CD8-positive, alpha-beta memory T cell (primary cell): ENCODE measurements at regions not wholly inside any gene's neighbourhood (a gene's known extent, or its start where the extent isn't known, plus 50 kb on each side); places are given as distances from the start of the nearest gene placed in this dataset.

Experiments
- CTCF ChIA-PET: fragments of 350-600 bp; sonication (Branson Sonifier 250); formaldehyde crosslinking; loops from one replicate; lab custom pipeline; 2021; ENCODE audit warnings: antibody characterized with exemption; lab: Charles Lee
- POLR2A ChIA-PET: fragments of 350-600 bp; sonication (Branson Sonifier 250); formaldehyde crosslinking; loops from one replicate; lab custom pipeline; 2021; ENCODE audit warnings: antibody characterized with exemption; lab: Charles Lee
- DNase-seq, 5 donors: peaks; one replicate each; pipeline versions ENCODE4 v3.0.0 to v3.0.0-alpha.2; 2020 to 2022; ENCODE audit warnings: mixed read lengths in 1 of 5
- H3K27ac ChIP-seq: one replicate; pipeline ENCODE4 v1.7.0; 2013; ENCODE audit warnings: low read depth, mild to moderate bottlenecking, low read length, moderate library complexity
- H3K27me3 ChIP-seq: 2 replicates; pipeline ENCODE4 v1.7.0; 2013; ENCODE audit warnings: low read length, mild to moderate bottlenecking; ENCODE audit not compliant: insufficient read depth, poor library complexity, severe bottlenecking
- H3K36me3 ChIP-seq: 2 replicates; pipeline ENCODE4 v1.7.0; 2013; ENCODE audit warnings: mild to moderate bottlenecking, low read length, moderate library complexity; ENCODE audit not compliant: insufficient read depth
- H3K4me1 ChIP-seq: 2 replicates; pipeline ENCODE4 v1.7.0; 2013; ENCODE audit warnings: mild to moderate bottlenecking, low read length, moderate library complexity; ENCODE audit not compliant: insufficient read depth
- H3K4me3 ChIP-seq: 2 replicates; pipeline ENCODE4 v1.7.0; 2013; ENCODE audit warnings: mild to moderate bottlenecking, low read length
- H3K9me3 ChIP-seq: 2 replicates; pipeline ENCODE4 v1.7.0; 2013; ENCODE audit warnings: mild to moderate bottlenecking, low read length
- H3K27ac Mint-ChIP-seq, 8 donors: one replicate each; pipeline ENCODE4 v1.8.0; 2020 to 2021; ENCODE audit warnings: mixed read lengths in 8 of 8, mild to moderate bottlenecking in 6 of 8, inconsistent platforms in 3 of 8, moderate library complexity in 3 of 8
- H3K27me3 Mint-ChIP-seq, 2 donors: one replicate each; pipeline ENCODE4 v1.8.0; 2020 to 2021; ENCODE audit warnings: mixed read lengths in 2 of 2, mild to moderate bottlenecking in 1 of 2, moderate library complexity in 1 of 2
- H3K36me3 Mint-ChIP-seq, 3 donors: one replicate each; pipeline ENCODE4 v1.8.0; 2020 to 2021; ENCODE audit warnings: mixed read lengths in 3 of 3, inconsistent platforms in 1 of 3, mild to moderate bottlenecking in 1 of 3
- H3K4me1 Mint-ChIP-seq, 3 donors: one replicate each; pipeline ENCODE4 v1.8.0; 2020 to 2021; ENCODE audit warnings: mixed read lengths in 3 of 3, inconsistent platforms in 1 of 3, mild to moderate bottlenecking in 1 of 3
- H3K4me3 Mint-ChIP-seq, 7 donors: one replicate each; pipeline ENCODE4 v1.8.0; 2020 to 2021; ENCODE audit warnings: mixed read lengths in 7 of 7, mild to moderate bottlenecking in 6 of 7, moderate library complexity in 4 of 7, inconsistent platforms in 2 of 7
- H3K9me3 Mint-ChIP-seq, 5 donors: one replicate each; pipeline ENCODE4 v1.8.0; 2020 to 2022; ENCODE audit warnings: mixed read lengths in 5 of 5, mild to moderate bottlenecking in 3 of 5, moderate library complexity in 2 of 5, inconsistent platforms in 1 of 5

DNA sequence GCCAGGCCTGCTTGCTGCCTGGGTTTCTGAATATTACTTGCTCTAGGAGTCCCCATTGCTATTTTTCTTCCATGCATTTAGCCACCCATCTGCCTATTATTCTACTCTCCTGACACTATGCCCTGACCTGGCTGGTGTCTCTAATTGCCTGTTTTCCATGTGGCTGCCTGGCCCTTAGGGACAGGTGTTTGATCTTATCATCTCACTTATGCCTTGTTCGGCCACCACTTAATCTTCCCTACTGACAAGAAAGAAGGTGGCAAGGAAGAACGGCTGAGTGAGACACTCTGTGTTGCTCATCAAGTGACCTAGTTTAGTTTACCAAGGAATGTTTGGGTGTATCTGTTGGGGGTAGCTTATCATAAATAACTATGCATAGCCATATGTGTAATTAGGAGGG, 50.4 kb upstream of the RAPH1 start:
- no peaks in the 10 kb centered on the region for H3K4me1 ChIP-seq
- Mint-ChIP-seq H3K27me3 (no peaks in the 10 kb centered on the region), H3K4me3 (no peak overlapping the region), H3K36me3 (no peaks in the 10 kb centered on the region), H3K9me3 (no peaks in the 10 kb centered on the region), H3K4me1 (peaks cover 5 to 8% (median 7%) of the 10 kb centered on the region in 3 donors), H3K27ac (no peak overlapping the region)
- no peaks in the 10 kb centered on the region for H3K36me3 ChIP-seq
- no peaks in the 10 kb centered on the region for H3K27me3 ChIP-seq
- ChIA-PET CTCF (no interaction called here), POLR2A (interaction anchor here (0.7 kb wide), 1 partner anchor 469 kb away, joined by 8 read pairs; no protein-coding TSS in a partner anchor)
- H3K4me3 ChIP-seq, result no peak overlapping the region
- no peaks in the 10 kb centered on the region for H3K9me3 ChIP-seq
- H3K27ac ChIP-seq, result no peak overlapping the region
- no peak for DNase-seq

DNA sequence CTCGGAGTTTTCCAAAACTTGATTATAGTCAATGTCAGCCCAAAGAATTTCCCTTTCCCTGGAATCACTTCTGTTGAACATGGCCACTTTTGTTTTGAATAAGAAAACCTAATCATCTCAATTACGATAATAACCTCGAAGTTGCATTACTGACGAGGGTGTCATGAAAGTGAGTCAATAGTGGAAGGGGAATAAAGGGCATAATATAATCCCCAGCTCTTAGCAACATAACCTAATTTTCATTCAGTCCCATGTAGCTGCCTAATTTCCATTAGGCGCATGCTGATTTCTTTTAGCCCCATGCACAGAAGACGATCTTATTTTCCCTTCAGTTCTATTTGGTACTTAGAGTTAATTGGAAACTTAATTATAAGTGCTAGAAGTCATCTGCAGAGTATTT, 51.1 kb upstream of the RAPH1 start:
- Mint-ChIP-seq H3K27ac (no peak overlapping the region), H3K4me3 (no peak overlapping the region), H3K36me3 (no peaks in the 10 kb centered on the region), H3K4me1 (peaks cover 5 to 8% (median 7%) of the 10 kb centered on the region in 3 donors), H3K9me3 (no peaks in the 10 kb centered on the region), H3K27me3 (no peaks in the 10 kb centered on the region)
- Histone ChIP-seq H3K4me1 (no peaks in the 10 kb centered on the region), H3K27ac (no peak overlapping the region), H3K4me3 (no peak overlapping the region), H3K9me3 (no peaks in the 10 kb centered on the region), H3K36me3 (no peaks in the 10 kb centered on the region), H3K27me3 (no peaks in the 10 kb centered on the region)
- CTCF ChIA-PET, result no interaction called here
- no peak for DNase-seq
- POLR2A ChIA-PET, result no interaction called here

DNA sequence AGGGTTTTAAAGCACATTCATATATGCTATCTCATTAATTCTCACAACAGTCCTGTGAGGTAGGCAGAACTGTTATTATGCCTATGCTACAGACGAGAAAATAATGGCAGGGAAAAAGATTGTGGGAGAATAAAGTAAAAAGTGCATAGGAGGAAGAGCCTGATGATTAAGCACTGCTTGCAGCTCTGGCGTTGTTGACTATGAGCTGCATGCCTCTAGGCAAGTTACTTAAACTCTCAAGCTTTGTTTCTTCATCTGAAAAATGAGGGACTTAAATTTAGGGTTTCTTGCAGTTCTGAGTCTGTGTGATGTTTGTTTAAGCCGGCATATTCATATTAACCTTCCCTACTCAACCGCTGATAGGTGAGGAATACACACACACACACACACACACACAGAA, 51.6 kb upstream of the RAPH1 start:
- peaks cover 5 to 8% (median 7%) of the 10 kb centered on the region in 3 donors for H3K4me1 Mint-ChIP-seq
- H3K27me3 Mint-ChIP-seq, result no peaks in the 10 kb centered on the region
- ChIA-PET CTCF (no interaction called here), POLR2A (no interaction called here)
- H3K4me3 Mint-ChIP-seq, result no peak overlapping the region
- H3K9me3 Mint-ChIP-seq, result no peaks in the 10 kb centered on the region
- DNase-seq, result no peak
- Histone ChIP-seq H3K36me3 (no peaks in the 10 kb centered on the region), H3K27ac (no peak overlapping the region), H3K9me3 (no peaks in the 10 kb centered on the region), H3K4me3 (no peak overlapping the region), H3K27me3 (no peaks in the 10 kb centered on the region), H3K4me1 (no peaks in the 10 kb centered on the region)
- H3K27ac Mint-ChIP-seq, result peak overlapping the region in 1 of 8 donors; percentile 42
- no peaks in the 10 kb centered on the region for H3K36me3 Mint-ChIP-seq

DNA sequence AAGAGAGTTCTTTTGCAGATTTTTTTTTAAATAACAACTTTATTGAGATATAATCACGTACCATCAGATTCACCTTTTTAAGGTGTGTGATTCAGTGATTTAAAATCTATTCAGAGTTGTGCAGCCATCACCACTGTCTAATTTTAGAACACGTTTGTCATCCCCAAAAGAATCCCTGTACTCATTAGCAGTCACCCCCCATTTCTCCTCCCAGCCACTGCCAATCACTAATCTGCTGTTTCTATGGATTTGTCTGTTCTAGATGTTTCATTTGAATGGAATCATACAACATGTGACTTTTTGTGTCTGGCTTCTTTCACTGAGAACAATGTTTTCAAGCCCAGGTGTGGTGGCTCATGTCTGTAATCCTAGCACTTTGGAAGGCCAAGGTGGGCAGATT, 55.4 kb upstream of the RAPH1 start:
- peaks cover 0 to 5% (median 0%) of the 10 kb centered on the region in 3 donors for H3K4me1 Mint-ChIP-seq

DNA sequence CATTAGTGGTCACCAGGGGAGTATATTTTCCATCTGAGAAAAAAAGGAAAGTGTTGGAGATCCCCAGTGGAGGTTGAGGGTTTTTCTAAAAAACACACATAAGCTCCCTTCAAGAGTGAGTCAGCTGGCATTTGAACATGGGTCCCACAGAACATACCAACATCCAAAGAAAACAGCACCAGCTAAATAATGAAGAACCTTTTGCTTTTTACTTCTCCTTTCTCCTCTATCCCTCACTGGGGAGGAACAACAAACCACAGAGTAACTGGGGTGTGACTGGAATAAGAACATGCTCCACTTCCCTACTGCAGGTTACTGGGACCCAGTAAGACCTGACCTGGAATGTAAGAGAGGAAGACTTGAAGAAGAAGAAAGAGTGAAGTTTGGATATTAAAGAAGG, 56.5 kb upstream of the RAPH1 start:
- H3K27me3 ChIP-seq, result no peaks in the 10 kb centered on the region
- H3K9me3 Mint-ChIP-seq, result no peaks in the 10 kb centered on the region
- no peaks in the 10 kb centered on the region for H3K4me1 ChIP-seq
- H3K27ac ChIP-seq, result no peak overlapping the region
- H3K4me3 ChIP-seq, result no peak overlapping the region
- H3K27ac Mint-ChIP-seq, result no peak overlapping the region
- DNase-seq, result no peak
- H3K4me1 Mint-ChIP-seq, result no peaks in the 10 kb centered on the region
- ChIA-PET CTCF (no interaction called here), POLR2A (no interaction called here)
- no peaks in the 10 kb centered on the region for H3K36me3 ChIP-seq
- peaks cover 0 to under 1% of the 10 kb centered on the region in 2 donors for H3K27me3 Mint-ChIP-seq
- H3K4me3 Mint-ChIP-seq, result no peak overlapping the region
- H3K36me3 Mint-ChIP-seq, result peaks cover 0 to 2% (median 0%) of the 10 kb centered on the region in 3 donors
- H3K9me3 ChIP-seq, result no peaks in the 10 kb centered on the region

More for the DNA sequence above, 55.4 kb upstream of the RAPH1 start:
- H3K4me3 ChIP-seq, result no peak overlapping the region
- no peaks in the 10 kb centered on the region for H3K27me3 Mint-ChIP-seq
- no peaks in the 10 kb centered on the region for H3K27me3 ChIP-seq
- no peak for DNase-seq
- H3K4me1 ChIP-seq, result no peaks in the 10 kb centered on the region
- H3K9me3 ChIP-seq, result no peaks in the 10 kb centered on the region
- H3K4me3 Mint-ChIP-seq, result no peak overlapping the region
- H3K36me3 Mint-ChIP-seq, result peaks cover 0 to 2% (median 0%) of the 10 kb centered on the region in 3 donors
- no peaks in the 10 kb centered on the region for H3K9me3 Mint-ChIP-seq
- ChIA-PET POLR2A (no interaction called here), CTCF (no interaction called here)
- no peak overlapping the region for H3K27ac ChIP-seq
- H3K27ac Mint-ChIP-seq, result no peak overlapping the region
- H3K36me3 ChIP-seq, result no peaks in the 10 kb centered on the region

DNA sequence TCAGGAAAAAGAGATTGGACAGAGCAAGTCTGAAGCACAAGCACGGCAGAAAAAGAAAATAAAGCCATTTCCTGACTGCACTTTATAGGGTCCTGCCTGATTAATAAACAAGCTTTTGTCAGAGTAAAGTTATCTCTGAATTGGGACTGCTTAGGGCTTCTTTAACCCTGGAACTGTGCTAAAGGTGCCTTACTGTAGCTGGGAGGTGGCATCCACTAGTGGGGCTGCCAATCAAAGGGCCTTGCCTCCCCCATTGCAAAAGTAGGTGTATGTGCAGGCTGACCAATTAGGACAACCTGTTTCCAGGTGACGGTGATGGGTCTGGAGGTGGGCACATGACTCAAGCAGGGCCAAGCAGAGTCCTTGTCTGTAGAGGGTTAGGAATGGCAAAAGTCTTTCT, 57.4 kb upstream of the RAPH1 start:
- Histone ChIP-seq H3K4me1 (no peaks in the 10 kb centered on the region), H3K27me3 (no peaks in the 10 kb centered on the region), H3K36me3 (no peaks in the 10 kb centered on the region), H3K4me3 (no peak overlapping the region), H3K27ac (no peak overlapping the region), H3K9me3 (no peaks in the 10 kb centered on the region)
- ChIA-PET CTCF (no interaction called here), POLR2A (no interaction called here)
- Mint-ChIP-seq H3K27me3 (peaks cover 0 to 1% of the 10 kb centered on the region in 2 donors), H3K36me3 (peaks cover 0 to 2% (median 0%) of the 10 kb centered on the region in 3 donors), H3K4me1 (no peaks in the 10 kb centered on the region), H3K4me3 (no peak overlapping the region), H3K27ac (peak overlapping the region in 1 of 8 donors; percentile 9), H3K9me3 (no peaks in the 10 kb centered on the region)
- no peak for DNase-seq

DNA sequence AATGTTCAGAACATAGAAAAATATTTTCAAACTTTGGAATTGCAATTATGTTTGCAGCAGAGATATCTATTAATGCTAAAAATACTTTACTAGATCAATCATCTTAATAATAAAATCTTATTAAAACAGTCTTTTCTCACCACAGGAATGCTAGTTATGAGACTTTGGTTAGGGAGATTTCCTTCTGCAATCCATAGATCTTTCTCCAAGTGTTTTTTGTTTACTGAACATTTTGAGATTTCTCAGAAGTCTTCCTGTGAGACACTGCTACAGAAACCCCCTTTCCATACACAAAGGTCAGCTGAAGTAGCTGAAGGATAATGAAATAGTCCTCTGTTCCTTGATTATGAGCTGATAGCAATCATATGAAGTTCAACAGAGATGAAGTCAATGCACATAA, 59.4 kb upstream of the RAPH1 start:
- Mint-ChIP-seq H3K4me3 (no peak overlapping the region), H3K27me3 (peaks cover 0 to 1% of the 10 kb centered on the region in 2 donors), H3K9me3 (no peaks in the 10 kb centered on the region), H3K27ac (no peak overlapping the region), H3K36me3 (peaks cover 0 to 6% (median 2%) of the 10 kb centered on the region in 3 donors), H3K4me1 (peaks cover 3 to 8% (median 8%) of the 10 kb centered on the region in 3 donors)
- Histone ChIP-seq H3K9me3 (no peaks in the 10 kb centered on the region), H3K4me3 (no peak overlapping the region), H3K36me3 (no peaks in the 10 kb centered on the region), H3K27ac (no peak overlapping the region), H3K4me1 (no peaks in the 10 kb centered on the region), H3K27me3 (no peaks in the 10 kb centered on the region)
- ChIA-PET POLR2A (no interaction called here), CTCF (no interaction called here)
- DNase-seq, result no peak

DNA sequence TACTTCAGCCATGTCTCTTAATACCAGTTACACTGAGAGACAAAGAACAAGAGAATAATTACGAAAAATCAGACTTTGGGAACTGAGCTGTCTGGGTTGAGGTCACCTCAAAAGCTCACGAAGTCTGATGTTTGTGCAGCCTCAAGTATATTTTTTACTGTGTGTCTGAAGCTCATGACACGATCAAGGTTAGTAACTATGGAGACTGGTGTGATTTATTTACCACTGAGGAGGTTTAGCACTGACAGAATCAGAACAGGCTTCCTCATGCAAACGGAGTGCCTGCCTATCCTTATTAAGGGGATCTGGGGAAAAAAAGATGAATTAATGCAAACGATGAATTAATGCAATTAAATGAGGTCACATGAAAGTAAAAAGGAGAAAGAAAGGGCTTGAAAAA, 61.1 kb upstream of the RAPH1 start:
- ChIA-PET POLR2A (no interaction called here), CTCF (interaction anchor here (0.7 kb wide), 1 partner anchor 134 kb away, joined by 3 read pairs; no protein-coding TSS in a partner anchor)
- Mint-ChIP-seq H3K27ac (no peak overlapping the region), H3K9me3 (no peaks in the 10 kb centered on the region), H3K27me3 (peaks cover 0 to 1% of the 10 kb centered on the region in 2 donors), H3K4me3 (no peak overlapping the region), H3K4me1 (peaks cover 3 to 16% (median 13%) of the 10 kb centered on the region in 3 donors), H3K36me3 (peaks cover 0 to 6% (median 2%) of the 10 kb centered on the region in 3 donors)
- Histone ChIP-seq H3K27me3 (no peaks in the 10 kb centered on the region), H3K9me3 (no peaks in the 10 kb centered on the region), H3K36me3 (no peaks in the 10 kb centered on the region), H3K27ac (no peak overlapping the region), H3K4me3 (no peak overlapping the region), H3K4me1 (no peaks in the 10 kb centered on the region)
- DNase-seq, result no peak
